ENCODE measurements at regions not wholly inside any gene's neighbourhood (a gene's known extent, or its start where the extent isn't known, plus 50 kb on each side); places are given as distances from the start of the nearest gene placed in this dataset.

- no peak for DNase-seq
Measured at GRCh38 chr10:111266165-111266564, 189.3 kb downstream of the ADRA2A start.

GRCh38 chr10:111267673-111268072, 190.8 kb downstream of the ADRA2A start:
- TF ChIP-seq POLR2A (IDR thresholded peaks at IDR 0.05), result no peak
- TF ChIP-seq EP300 (IDR thresholded peaks at IDR 0.05), result no peak
- no peak for TF ChIP-seq CTCF (IDR thresholded peaks at IDR 0.05)
- TF ChIP-seq POLR2AphosphoS5 (IDR thresholded peaks at IDR 0.05), result no peak
- intact Hi-C loops (cut with DNase I), result no loop called here
- no peak overlapping the region for H3K4me3 ChIP-seq
- WGBS, 2 donors, result 52 to 72% methylated on average over 7 of the region's 7 CpGs
- H3K36me3 ChIP-seq, result no peaks in the 10 kb centered on the region
- no peaks in the 10 kb centered on the region for H3K27me3 ChIP-seq
- no peaks in the 10 kb centered on the region for H3K9me3 ChIP-seq
- peaks cover 0 to 6% (median 0%) of the 10 kb centered on the region in 4 donors for H3K4me1 ChIP-seq
- H3K27ac ChIP-seq, result no peak overlapping the region
- DNase-seq, result no peak

More at GRCh38 chr10:111266165-111266564, 189.3 kb downstream of the ADRA2A start:
- Histone ChIP-seq H3K4me1 (peaks cover 0 to 16% (median 3%) of the 10 kb centered on the region in 4 donors), H3K9me3 (no peaks in the 10 kb centered on the region), H3K27me3 (no peaks in the 10 kb centered on the region), H3K27ac (no peak overlapping the region), H3K4me3 (no peak overlapping the region), H3K36me3 (no peaks in the 10 kb centered on the region)
- intact Hi-C loops (cut with DNase I), result no loop called here
- TF ChIP-seq POLR2A (IDR thresholded peaks at IDR 0.05) (no peak), CTCF (IDR thresholded peaks at IDR 0.05) (no peak), EP300 (IDR thresholded peaks at IDR 0.05) (no peak), POLR2AphosphoS5 (IDR thresholded peaks at IDR 0.05) (no peak)

- 43 to 47% methylated on average over 3 of the region's 3 CpGs for WGBS, 2 donors
- H3K9me3 ChIP-seq, result no peaks in the 10 kb centered on the region
- TF ChIP-seq EP300 (IDR thresholded peaks at IDR 0.05), result no peak
- no peak overlapping the region for H3K4me3 ChIP-seq
- no peaks in the 10 kb centered on the region for H3K4me1 ChIP-seq
- H3K27me3 ChIP-seq, result no peaks in the 10 kb centered on the region
- intact Hi-C loops (cut with DNase I), result no loop called here
- no peaks in the 10 kb centered on the region for H3K36me3 ChIP-seq
- no peak overlapping the region for H3K27ac ChIP-seq
- no peak for DNase-seq
Measured at GRCh38 chr10:111273235-111273634, 196.4 kb downstream of the ADRA2A start.

GRCh38 chr10:111273635-111274034, 196.8 kb downstream of the ADRA2A start:
- TF ChIP-seq EP300 (IDR thresholded peaks at IDR 0.05) (no peak), POLR2AphosphoS5 (IDR thresholded peaks at IDR 0.05) (no peak), POLR2A (IDR thresholded peaks at IDR 0.05) (no peak), CTCF (IDR thresholded peaks at IDR 0.05) (no peak)
- Histone ChIP-seq H3K36me3 (no peaks in the 10 kb centered on the region), H3K27ac (no peak overlapping the region), H3K27me3 (no peaks in the 10 kb centered on the region), H3K9me3 (no peaks in the 10 kb centered on the region), H3K4me3 (no peak overlapping the region), H3K4me1 (no peaks in the 10 kb centered on the region)
- no peak for DNase-seq
- 31 to 49% methylated on average over 2 of the region's 2 CpGs for WGBS, 2 donors
- intact Hi-C loops (cut with DNase I), result no loop called here

- no peak for DNase-seq
- Histone ChIP-seq H3K4me3 (no peak overlapping the region), H3K36me3 (no peaks in the 10 kb centered on the region), H3K27me3 (no peaks in the 10 kb centered on the region), H3K27ac (no peak overlapping the region), H3K4me1 (no peaks in the 10 kb centered on the region), H3K9me3 (no peaks in the 10 kb centered on the region)
- intact Hi-C loops (cut with DNase I), result no loop called here
- WGBS, 2 donors, result 64 to 83% methylated on average over 1 of the region's 1 CpG
- TF ChIP-seq CTCF (IDR thresholded peaks at IDR 0.05), result no peak
- no peak for TF ChIP-seq POLR2AphosphoS5 (IDR thresholded peaks at IDR 0.05)
- no peak for TF ChIP-seq EP300 (IDR thresholded peaks at IDR 0.05)
- no peak for TF ChIP-seq POLR2A (IDR thresholded peaks at IDR 0.05)
Measured at GRCh38 chr10:111275091-111275490, 198.3 kb downstream of the ADRA2A start.

All from sigmoid colon (tissue), 6 donors.